Loucy (cell line): ENCODE measurements at regions not wholly inside any gene's neighbourhood (a gene's known extent, or its start where the extent isn't known, plus 50 kb on each side); places are given as distances from the start of the nearest gene placed in this dataset.

Experiments
- H2AFZ ChIP-seq: fragments of 200-600 bp; sonication (generic); 2 replicates; pipeline ENCODE4 v1.6.0; 2016; ENCODE audit warnings: antibody characterized with exemption, mild to moderate bottlenecking, low read length, moderate library complexity
- H3F3A ChIP-seq: fragments of 200-600 bp; 2 replicates; pipeline ENCODE4 v1.6.0; 2016; ENCODE audit warnings: antibody characterized with exemption, low read depth, mild to moderate bottlenecking
- H3K27me3 ChIP-seq: fragments of 200-600 bp; sonication (generic); 2 replicates; pipeline ENCODE4 v1.6.1; 2014; ENCODE audit warnings: low read length, mild to moderate bottlenecking; ENCODE audit not compliant: insufficient read depth, poor library complexity, severe bottlenecking
- H3K36me3 ChIP-seq: fragments of 200-600 bp; sonication (generic); 2 replicates; pipeline ENCODE4 v1.6.1; 2016; ENCODE audit warnings: low read length; ENCODE audit not compliant: insufficient read depth
- H3K4me1 ChIP-seq: fragments of 200-600 bp; sonication (generic); 2 replicates; pipeline ENCODE4 v1.5.1; 2014; ENCODE audit warnings: low read length, mild to moderate bottlenecking; ENCODE audit not compliant: insufficient read depth, poor library complexity, severe bottlenecking
- H3K4me2 ChIP-seq: fragments of 200-600 bp; sonication (generic); 2 replicates; pipeline ENCODE4 v1.6.0; 2014; ENCODE audit warnings: antibody characterized with exemption, low read length, low read depth, mild to moderate bottlenecking; ENCODE audit not compliant: poor library complexity, severe bottlenecking
- H3K4me3 ChIP-seq: fragments of 200-600 bp; sonication (generic); 2 replicates; pipeline ENCODE4 v1.5.1; 2014; ENCODE audit warnings: low read length, mild to moderate bottlenecking, mixed read lengths; ENCODE audit not compliant: poor library complexity, severe bottlenecking
- H3K79me2 ChIP-seq: fragments of 200-600 bp; sonication (generic); 2 replicates; pipeline ENCODE4 v1.6.1; 2014; ENCODE audit warnings: low read length; ENCODE audit not compliant: insufficient read depth
- H3K9ac ChIP-seq: fragments of 200-600 bp; sonication (generic); 2 replicates; pipeline ENCODE4 v1.6.0; 2014; ENCODE audit warnings: mild to moderate bottlenecking, low read depth, low read length, moderate library complexity; ENCODE audit not compliant: poor library complexity, severe bottlenecking
- H3K9me2 ChIP-seq: fragments of 200-600 bp; sonication (generic); replicated peaks from 2 replicates; pipeline ENCODE4 v1.6.1; 2016; ENCODE audit warnings: low read depth, low read length, mixed read lengths
- H3K9me3 ChIP-seq: fragments of 200-600 bp; sonication (generic); 2 replicates; pipeline ENCODE4 v1.6.1; 2014; ENCODE audit warnings: mild to moderate bottlenecking, antibody characterized with exemption, low read length, low read depth; ENCODE audit not compliant: insufficient read depth
- H4K20me1 ChIP-seq: fragments of 200-600 bp; sonication (generic); 2 replicates; pipeline ENCODE4 v1.6.0; 2014; ENCODE audit warnings: antibody characterized with exemption, low read length, mild to moderate bottlenecking; ENCODE audit not compliant: insufficient read depth, poor library complexity, severe bottlenecking
- EZH2phosphoT487 ChIP-seq: fragments of 200-600 bp; IDR thresholded peaks from 2 replicates; pipeline ENCODE4 v1.6.1; 2018; ENCODE audit warnings: antibody characterized with exemption, mild to moderate bottlenecking, moderate library complexity, borderline replicate concordance
- TF ChIP-seq, protein P1 (sequence below): fragments of 200-600 bp; sonication (generic); conservative IDR thresholded peaks from 2 replicates; pipeline ENCODE4 v1.5.1; 2014; ENCODE audit warnings: mild to moderate bottlenecking, antibody characterized with exemption, low read length

DNA sequence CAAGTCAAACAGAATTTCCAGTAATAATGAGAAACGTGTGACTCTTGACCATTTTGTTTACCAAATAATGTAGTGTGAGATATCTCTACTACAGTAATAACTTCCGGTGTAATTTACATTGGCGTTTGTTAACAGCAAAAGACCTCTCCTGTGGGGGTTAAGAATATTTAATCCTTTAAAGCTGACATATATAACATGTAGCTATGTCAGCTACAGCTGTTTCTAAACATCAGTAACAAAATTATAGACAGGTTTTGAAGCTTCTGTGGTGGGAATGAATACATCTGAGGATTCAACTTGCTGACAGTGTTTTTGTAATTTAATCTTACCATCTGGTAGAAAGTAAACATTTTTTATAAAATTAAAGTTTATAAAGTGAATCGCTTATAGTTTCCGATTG, 73.6 kb upstream of the TENM3 start:
- H3K36me3 ChIP-seq, result no peaks in the 10 kb centered on the region

DNA sequence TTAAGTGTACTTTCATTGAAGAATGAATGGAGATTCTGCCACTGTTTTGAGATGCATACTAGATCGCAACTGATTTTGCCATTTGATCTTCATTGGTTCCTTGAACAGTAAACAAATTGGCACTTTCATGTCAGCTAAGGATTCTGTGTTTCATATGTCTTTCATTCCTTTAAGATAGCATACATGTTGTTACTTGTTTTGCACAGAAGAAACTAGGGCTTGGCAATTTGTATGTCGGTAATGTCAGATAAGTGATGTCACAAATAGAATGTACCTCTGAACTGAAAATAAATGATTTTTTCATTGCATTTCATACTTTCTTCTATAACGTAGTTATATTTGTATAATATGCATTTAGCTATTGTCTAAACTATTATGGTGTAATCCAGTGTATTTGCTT, 73.2 kb upstream of the TENM3 start:
- Histone ChIP-seq H3K4me2 (no peak overlapping the region), H3K79me2 (no peaks in the 10 kb centered on the region), H4K20me1 (no peaks in the 10 kb centered on the region), H3K9ac (no peak overlapping the region), H2AFZ (no peak overlapping the region), H3F3A (no peaks in the 10 kb centered on the region), H3K4me3 (no peak overlapping the region), H3K4me1 (no peaks in the 10 kb centered on the region), H3K9me3 (no peaks in the 10 kb centered on the region), H3K36me3 (no peaks in the 10 kb centered on the region), H3K9me2 (no peaks in the 10 kb centered on the region), H3K27me3 (no peaks in the 10 kb centered on the region)
- TF ChIP-seq EZH2phosphoT487, result no peak
- TF ChIP-seq, protein P1, sequence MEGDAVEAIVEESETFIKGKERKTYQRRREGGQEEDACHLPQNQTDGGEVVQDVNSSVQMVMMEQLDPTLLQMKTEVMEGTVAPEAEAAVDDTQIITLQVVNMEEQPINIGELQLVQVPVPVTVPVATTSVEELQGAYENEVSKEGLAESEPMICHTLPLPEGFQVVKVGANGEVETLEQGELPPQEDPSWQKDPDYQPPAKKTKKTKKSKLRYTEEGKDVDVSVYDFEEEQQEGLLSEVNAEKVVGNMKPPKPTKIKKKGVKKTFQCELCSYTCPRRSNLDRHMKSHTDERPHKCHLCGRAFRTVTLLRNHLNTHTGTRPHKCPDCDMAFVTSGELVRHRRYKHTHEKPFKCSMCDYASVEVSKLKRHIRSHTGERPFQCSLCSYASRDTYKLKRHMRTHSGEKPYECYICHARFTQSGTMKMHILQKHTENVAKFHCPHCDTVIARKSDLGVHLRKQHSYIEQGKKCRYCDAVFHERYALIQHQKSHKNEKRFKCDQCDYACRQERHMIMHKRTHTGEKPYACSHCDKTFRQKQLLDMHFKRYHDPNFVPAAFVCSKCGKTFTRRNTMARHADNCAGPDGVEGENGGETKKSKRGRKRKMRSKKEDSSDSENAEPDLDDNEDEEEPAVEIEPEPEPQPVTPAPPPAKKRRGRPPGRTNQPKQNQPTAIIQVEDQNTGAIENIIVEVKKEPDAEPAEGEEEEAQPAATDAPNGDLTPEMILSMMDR, result no peak

More for the DNA sequence above, 73.6 kb upstream of the TENM3 start:
- H3K9ac ChIP-seq, result no peak overlapping the region
- H3K4me3 ChIP-seq, result no peak overlapping the region
- no peaks in the 10 kb centered on the region for H3F3A ChIP-seq
- H3K4me1 ChIP-seq, result no peaks in the 10 kb centered on the region
- H3K27me3 ChIP-seq, result no peaks in the 10 kb centered on the region
- H3K4me2 ChIP-seq, result no peak overlapping the region
- no peaks in the 10 kb centered on the region for H3K9me3 ChIP-seq
- H3K9me2 ChIP-seq, result no peaks in the 10 kb centered on the region
- no peak overlapping the region for H2AFZ ChIP-seq
- H4K20me1 ChIP-seq, result no peaks in the 10 kb centered on the region
- no peaks in the 10 kb centered on the region for H3K79me2 ChIP-seq
- TF ChIP-seq, protein P1, result no peak
- TF ChIP-seq EZH2phosphoT487, result no peak

GRCh38 chr4:182170417-182170935, 72.7 kb upstream of the TENM3 start:
- Histone ChIP-seq H3K36me3 (no peaks in the 10 kb centered on the region), H3K4me3 (no peak overlapping the region), H3K9me3 (no peaks in the 10 kb centered on the region), H3K9ac (no peak overlapping the region), H3K27me3 (no peaks in the 10 kb centered on the region), H3F3A (no peaks in the 10 kb centered on the region), H3K79me2 (no peaks in the 10 kb centered on the region), H2AFZ (no peak overlapping the region), H3K4me1 (no peaks in the 10 kb centered on the region), H4K20me1 (no peaks in the 10 kb centered on the region), H3K4me2 (no peak overlapping the region), H3K9me2 (no peaks in the 10 kb centered on the region)
- no peak for TF ChIP-seq EZH2phosphoT487
- TF ChIP-seq, protein P1, result no peak
